Stimulated activated CD8-positive, alpha-beta memory T cell treated with anti-CD3 and anti-CD28 coated beads, Interleukin-12 subunit alpha, Interleukin-12 subunit beta, amount 100 ng/mL, for 1 hour (primary cell): ENCODE measurements at regions not wholly inside any gene's neighbourhood (a gene's known extent, or its start where the extent isn't known, plus 50 kb on each side); places are given as distances from the start of the nearest gene placed in this dataset.
"Not testable (repeated sequence)": the region's sequence is repeated elsewhere in the genome, so short reads cannot be mapped to it uniquely, and the experiment has no call there.

Experiments
- DNase-seq: peaks from one replicate; pipeline ENCODE4 v3.0.0-alpha.2; 2020; ENCODE audit warnings: low read depth

DNA sequence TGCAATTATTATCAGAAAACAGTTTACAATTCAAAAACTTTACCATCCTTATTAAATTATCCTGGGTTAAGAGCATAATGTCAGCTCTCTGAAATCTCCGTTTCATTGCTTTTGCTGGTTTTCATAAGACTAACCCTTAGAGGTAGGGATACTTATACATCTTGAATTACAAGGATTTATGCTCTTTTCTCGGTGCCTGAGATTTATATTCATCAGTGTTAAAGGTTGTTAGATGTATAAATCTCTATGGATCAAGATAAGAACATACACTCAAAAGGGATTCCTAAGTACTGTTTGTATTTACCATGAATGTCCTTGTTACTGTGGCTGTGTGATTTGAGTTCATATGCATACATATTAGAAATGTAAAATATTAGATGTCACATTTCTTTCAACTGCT lies 684.7 kb downstream of the EFNA5 start:
- DNase-seq: no peak

DNA sequence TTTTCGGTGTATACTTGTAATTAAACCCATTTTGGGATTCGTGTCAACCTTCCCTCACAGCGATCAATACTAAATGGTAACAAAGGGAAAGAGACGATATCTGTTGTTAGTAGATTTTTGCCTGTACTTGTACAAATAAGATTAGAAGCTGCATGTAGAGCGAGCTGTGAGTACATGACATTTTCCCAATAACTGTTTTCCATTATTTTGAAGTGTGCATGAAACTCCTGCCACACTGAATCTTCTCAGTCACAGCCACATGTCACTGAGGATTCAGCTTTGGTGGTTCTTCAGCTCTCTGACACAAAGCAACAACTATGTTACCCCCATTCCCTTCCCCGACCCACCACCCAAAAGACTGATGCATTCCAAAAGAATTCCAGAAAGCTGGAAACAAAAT lies 685.6 kb downstream of the EFNA5 start:
- DNase-seq: no peak

DNA sequence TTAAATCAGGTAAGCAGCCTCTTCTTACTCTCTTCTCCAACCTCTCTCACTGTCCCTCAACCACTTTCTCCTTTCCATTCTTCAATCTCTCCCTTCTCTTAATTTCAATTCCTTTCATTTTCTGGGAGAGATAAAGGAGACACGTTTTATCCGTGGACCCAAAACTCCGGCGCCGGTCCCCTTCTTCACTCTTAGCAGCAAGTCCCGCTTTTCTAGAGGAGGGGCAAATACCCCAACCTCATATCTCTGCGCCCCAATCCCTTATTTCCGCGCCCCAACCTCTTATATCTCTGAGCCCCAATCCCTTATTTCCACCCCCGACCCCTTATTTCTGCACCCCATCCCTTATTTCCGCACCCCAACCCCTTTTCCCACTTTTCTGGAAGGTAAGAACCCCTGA lies 691.6 kb downstream of the EFNA5 start:
- not testable (repeated sequence) for DNase-seq

DNA sequence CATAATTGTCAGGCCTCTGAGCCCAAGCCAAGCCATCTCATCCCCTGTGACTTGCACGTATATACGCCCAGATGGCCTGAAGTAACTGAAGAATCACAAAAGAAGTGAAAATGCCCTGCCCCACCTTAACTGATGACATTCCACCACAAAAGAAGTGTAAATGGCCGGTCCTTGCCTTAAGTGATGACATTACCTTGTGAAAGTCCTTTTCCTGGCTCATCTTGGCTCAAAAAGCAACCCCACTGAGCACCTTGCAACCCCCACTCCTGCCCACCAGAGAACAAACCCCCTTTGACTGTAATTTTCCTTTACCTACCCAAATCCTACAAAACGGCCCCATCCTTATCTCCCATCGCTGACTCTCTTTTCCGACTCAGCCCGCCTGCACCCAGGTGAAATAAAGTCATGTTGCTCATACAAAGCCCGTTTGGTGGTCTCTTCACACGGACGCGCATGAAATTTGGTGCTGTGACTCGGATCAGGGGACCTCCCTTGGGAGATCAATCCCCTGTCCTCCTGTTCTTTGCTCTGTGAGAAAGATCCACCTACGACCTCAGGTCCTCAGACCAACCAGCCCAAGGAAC lies 692.1 kb downstream of the EFNA5 start:
- DNase-seq: not testable (repeated sequence)

DNA sequence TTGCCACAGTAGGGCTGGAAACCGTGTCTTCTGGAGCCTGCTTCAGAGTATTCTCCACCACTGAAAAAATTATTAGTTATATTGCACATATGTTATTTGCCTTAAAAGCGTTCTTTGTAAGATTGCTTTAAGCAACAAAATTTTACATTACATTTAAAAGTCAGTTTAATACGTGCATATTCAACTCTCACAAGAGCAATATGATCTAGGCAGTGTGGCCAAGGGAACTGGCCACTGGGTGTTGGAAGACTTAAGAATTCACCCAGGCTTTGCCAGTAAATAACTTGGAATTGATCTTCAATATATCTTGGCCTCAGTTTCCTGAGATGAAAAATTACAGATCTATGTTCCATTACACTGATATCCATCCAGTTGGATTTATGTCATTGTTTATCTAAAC lies 694.4 kb downstream of the EFNA5 start:
- no peak for DNase-seq

GRCh38 chr5:106974272-106974671 lies 696.5 kb downstream of the EFNA5 start:
- no peak for DNase-seq

DNA sequence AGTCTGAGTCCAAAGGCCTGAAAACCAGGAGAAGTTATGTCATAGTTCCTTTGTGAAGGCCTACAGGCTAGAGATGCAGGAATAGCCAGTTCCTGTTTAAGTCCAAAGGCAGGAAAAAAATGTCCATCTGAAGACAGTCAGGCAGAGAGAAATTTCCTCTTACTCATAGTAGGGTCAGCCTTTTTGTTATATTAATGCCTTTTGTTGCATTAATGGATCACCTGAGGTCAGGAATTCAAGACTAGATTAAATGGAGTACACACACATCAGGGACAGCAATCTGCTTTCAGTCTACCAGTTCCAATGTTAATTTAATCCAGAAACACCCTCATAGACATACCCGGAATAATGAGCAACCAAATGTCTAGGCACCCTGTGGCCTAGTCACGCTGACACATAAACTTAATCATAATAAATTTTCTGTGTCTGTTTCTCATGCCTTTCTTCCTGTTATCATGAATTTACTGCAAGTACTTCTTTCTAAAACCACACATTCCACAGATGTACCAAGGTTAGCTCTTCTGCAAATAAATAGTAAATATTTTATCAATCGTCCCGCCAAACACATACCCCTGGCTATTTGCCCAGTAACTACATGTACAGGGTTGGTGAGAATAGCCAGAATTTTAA lies 703.9 kb downstream of the EFNA5 start:
- DNase-seq: no peak

- no peak for DNase-seq
Measured at GRCh38 chr5:106964132-106964531, 706.6 kb downstream of the EFNA5 start.

DNA sequence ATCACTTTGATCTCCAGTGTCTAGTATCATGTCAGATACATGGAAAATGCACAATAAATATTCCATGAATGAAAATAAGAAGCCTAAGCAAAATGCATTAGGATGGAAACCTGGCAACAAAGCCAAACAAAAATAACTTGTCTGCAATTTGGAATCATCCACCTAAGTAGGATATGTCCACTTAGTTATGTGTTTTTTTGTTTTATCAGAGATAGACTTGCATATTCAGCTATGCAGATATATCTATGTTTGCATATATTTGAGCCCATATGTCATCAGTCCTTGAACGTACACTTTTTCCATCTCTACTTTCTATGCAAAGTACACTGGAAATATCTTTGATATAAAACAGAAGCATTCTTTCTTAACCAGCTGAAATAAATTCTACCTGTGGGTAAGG lies 707.1 kb downstream of the EFNA5 start:
- no peak for DNase-seq

DNA sequence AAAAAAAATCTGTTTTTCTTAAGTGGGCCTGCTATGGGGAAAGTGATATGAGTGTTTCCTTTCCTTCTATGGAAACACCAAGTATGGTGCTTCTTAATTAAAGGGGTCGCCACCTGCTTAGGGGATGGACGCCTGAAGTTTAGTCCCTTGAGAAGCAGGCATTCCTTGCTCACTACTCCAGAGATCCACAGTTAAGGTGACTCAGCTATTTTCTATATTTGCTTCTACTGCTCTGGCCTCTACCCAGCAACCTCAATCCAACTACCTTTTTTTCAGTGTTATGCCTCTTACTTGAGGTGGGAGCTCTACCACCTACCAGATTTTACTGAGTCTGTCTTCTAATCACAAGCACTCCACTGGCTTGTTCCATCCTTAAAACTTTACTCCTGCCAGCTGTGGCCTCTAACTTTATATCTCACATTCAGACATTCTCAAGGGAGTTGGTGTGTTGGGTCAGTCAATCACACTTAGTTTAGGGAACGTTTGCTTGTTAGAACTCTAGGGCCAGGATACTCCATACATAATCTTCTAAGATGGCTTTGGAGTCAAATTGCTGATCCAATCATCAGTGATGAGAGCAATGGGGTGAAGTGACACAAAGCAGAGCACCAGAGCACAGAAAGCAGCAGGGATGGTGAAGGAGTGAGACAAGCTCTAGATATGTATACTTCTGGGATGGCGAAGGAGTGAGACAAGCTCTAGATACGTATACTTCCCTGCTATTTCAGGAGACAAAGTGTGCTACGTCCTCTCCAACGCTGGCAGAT lies 708.1 kb downstream of the EFNA5 start:
- no peak for DNase-seq

GRCh38 chr5:106959387-106959786 lies 711.4 kb downstream of the EFNA5 start:
- DNase-seq: no peak

GRCh38 chr5:106957336-106957735 lies 713.4 kb downstream of the EFNA5 start:
- no peak for DNase-seq

GRCh38 chr5:106956886-106957285 lies 713.9 kb downstream of the EFNA5 start:
- no peak for DNase-seq

GRCh38 chr5:106956187-106956586 lies 714.5 kb downstream of the EFNA5 start:
- no peak for DNase-seq

DNA sequence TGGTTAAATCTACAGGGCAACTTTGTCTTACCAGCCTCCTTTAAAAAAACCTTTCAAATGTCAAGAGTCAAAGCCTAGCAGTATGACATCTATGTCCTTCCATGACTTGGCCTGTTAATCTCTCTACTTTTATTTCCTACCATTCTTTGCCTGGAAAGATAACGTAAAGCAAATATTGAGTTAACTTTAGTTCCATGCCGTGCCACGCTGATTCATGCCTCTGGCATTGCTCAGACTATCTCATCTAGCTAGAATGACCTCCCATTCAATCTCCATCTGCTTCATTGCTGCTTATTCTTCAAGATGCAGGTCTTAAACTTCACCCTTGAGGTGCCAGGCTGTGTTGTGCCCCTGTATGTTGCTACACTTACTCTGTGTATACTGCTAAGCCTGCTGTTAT lies 729.8 kb downstream of the EFNA5 start:
- DNase-seq: no peak

DNA sequence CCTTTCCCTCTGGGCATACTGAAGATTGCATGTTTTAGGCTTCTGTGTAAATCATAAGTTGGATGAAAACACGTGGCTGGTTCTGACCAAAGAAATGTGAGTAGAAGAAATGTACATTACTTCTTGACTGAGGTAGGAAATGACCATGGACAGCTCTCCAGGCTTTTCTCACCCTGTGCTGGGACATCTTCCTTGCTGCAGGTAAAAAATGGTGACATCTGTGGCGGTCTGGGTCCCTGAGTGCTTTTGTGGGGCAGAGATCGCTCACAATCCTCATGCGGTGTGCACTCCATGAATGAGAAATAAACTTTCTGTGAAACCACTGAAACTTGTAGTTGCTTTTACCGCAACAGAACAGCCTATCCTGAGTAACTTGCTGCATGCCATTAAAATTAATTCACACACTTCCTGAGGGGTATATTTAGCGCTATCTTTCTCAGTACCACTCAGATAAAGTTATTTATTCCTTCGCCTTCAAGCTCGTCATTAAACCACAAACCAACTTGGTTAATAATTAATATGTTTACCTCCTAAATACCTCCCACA lies 730.4 kb downstream of the EFNA5 start:
- no peak for DNase-seq

DNA sequence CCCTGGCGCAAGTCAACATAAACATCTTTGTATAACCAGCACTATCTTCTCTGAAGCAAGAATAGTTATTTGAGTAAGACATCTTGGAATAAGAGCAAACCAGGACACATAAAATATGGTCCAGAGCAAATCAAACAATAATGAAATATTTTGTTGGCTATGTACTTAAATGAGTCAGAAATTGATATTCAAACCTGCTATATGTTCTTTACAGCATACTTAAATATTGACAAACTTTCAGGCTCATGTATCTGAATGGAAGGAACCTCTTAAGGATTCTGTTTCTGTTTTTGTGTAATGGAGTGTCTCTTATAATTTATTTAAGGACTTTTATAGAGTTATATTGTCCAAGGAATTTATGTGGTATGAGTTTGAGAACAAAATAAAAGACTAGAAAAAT lies 747.3 kb downstream of the EFNA5 start:
- DNase-seq: no peak

- DNase-seq: no peak
Measured at GRCh38 chr5:106921567-106921966, 749.2 kb downstream of the EFNA5 start.

- no peak for DNase-seq
Measured at GRCh38 chr5:106910486-106910885, 760.3 kb downstream of the EFNA5 start.

GRCh38 chr5:106909716-106910115 lies 761.0 kb downstream of the EFNA5 start:
- DNase-seq: no peak

GRCh38 chr5:106907979-106908378 lies 762.8 kb downstream of the EFNA5 start:
- DNase-seq: no peak

- DNase-seq: no peak
Measured at GRCh38 chr5:106906199-106906598, 764.5 kb downstream of the EFNA5 start.

- no peak for DNase-seq
Measured at GRCh38 chr5:106894964-106895363, 775.8 kb downstream of the EFNA5 start.
